Renal cortex interstitium (tissue), 11 donors: ENCODE measurements at regions not wholly inside any gene's neighbourhood (a gene's known extent, or its start where the extent isn't known, plus 50 kb on each side); places are given as distances from the start of the nearest gene placed in this dataset.
A peak's percentile ranks its signal among the peaks of the same experiment; 100 is the strongest.

Experiments
- DNase-seq, 11 donors: peaks; one replicate each; pipeline ENCODE4 v3.0.0-alpha.2; 2013; ENCODE audit warnings: low read depth in 9 of 11, low spot score in 4 of 11; ENCODE audit errors: extremely low read depth in 1 of 11

GRCh38 chr18:77632758-77633157 lies 383.1 kb downstream of the GALR1 start:
- no peak for DNase-seq

- DNase-seq, result no peak
Observed at GRCh38 chr18:77634494-77634893, 384.8 kb downstream of the GALR1 start.

GRCh38 chr18:77635451-77635850 lies 385.8 kb downstream of the GALR1 start:
- peak in 3 of 11 donors; percentile 6 to 18 (median 6) for DNase-seq

GRCh38 chr18:77635858-77636257 lies 386.2 kb downstream of the GALR1 start:
- no peak for DNase-seq

- DNase-seq, result no peak
Observed at GRCh38 chr18:77645170-77645872, 395.7 kb downstream of the GALR1 start.

GRCh38 chr18:77647472-77647871 lies 397.8 kb downstream of the GALR1 start:
- no peak for DNase-seq

GRCh38 chr18:77648411-77648810 lies 398.8 kb downstream of the GALR1 start:
- DNase-seq, result no peak

GRCh38 chr18:77650799-77651385 lies 401.2 kb downstream of the GALR1 start:
- DNase-seq, result peak; percentile 29 to 60 (median 48)

GRCh38 chr18:77651441-77651840 lies 401.8 kb downstream of the GALR1 start:
- no peak for DNase-seq

GRCh38 chr18:77653792-77654191 lies 404.1 kb downstream of the GALR1 start:
- DNase-seq, result no peak

- DNase-seq, result no peak
Observed at GRCh38 chr18:77654302-77654701, 404.7 kb downstream of the GALR1 start.

- DNase-seq, result no peak
Observed at GRCh38 chr18:77657651-77658298, 408.1 kb downstream of the GALR1 start.

GRCh38 chr18:77658299-77658662 lies 408.6 kb downstream of the GALR1 start:
- no peak for DNase-seq

- DNase-seq, result no peak
Observed at GRCh38 chr18:77658751-77659448, 409.3 kb downstream of the GALR1 start.

GRCh38 chr18:77666613-77667012 lies 417.0 kb downstream of the GALR1 start:
- no peak for DNase-seq

- no peak for DNase-seq
Observed at GRCh38 chr18:77668219-77668618, 418.6 kb downstream of the GALR1 start.

- DNase-seq, result no peak
Observed at GRCh38 chr18:77669331-77669730, 419.7 kb downstream of the GALR1 start.

- no peak for DNase-seq
Observed at GRCh38 chr18:77671456-77672167, 422.0 kb downstream of the GALR1 start.

- no peak for DNase-seq
Observed at GRCh38 chr18:77676910-77677309, 427.3 kb downstream of the GALR1 start.
